Left ventricle myocardium inferior (tissue), 1 donor: ENCODE measurements at regions not wholly inside any gene's neighbourhood (a gene's known extent, or its start where the extent isn't known, plus 50 kb on each side); places are given as distances from the start of the nearest gene placed in this dataset.

Experiments
- DNase-seq: peaks from one replicate; pipeline ENCODE4 v3.0.0-alpha.2; 2020
- H3K27ac ChIP-seq: fragments of 200-600 bp; replicated peaks from 2 replicates; pipeline ENCODE4 v1.8.0; 2021
- H3K27me3 ChIP-seq: fragments of 200-600 bp; 2 replicates; pipeline ENCODE4 v1.8.0; 2021; ENCODE audit warnings: low read depth
- H3K36me3 ChIP-seq: fragments of 200-600 bp; 2 replicates; pipeline ENCODE4 v1.8.0; 2021
- H3K4me1 ChIP-seq: fragments of 200-600 bp; 2 replicates; pipeline ENCODE4 v1.8.0; 2021
- H3K4me3 ChIP-seq: fragments of 200-600 bp; 2 replicates; pipeline ENCODE4 v1.8.0; 2021; ENCODE audit warnings: mild to moderate bottlenecking, moderate library complexity
- H3K9me3 ChIP-seq: fragments of 200-600 bp; replicated peaks from 2 replicates; pipeline ENCODE4 v1.8.0; 2021
- intact Hi-C: fragments of 100-400 bp; cut with micrococcal nuclease; formaldehyde crosslinking; loops from one replicate; pipeline ENCODE4 v1.11.0; 2022
- TF ChIP-seq, protein P1 (sequence below): fragments of 200-600 bp; IDR thresholded peaks from 2 replicates; pipeline ENCODE4 v1.8.0; 2021; ENCODE audit warnings: antibody characterized with exemption, mild to moderate bottlenecking, borderline replicate concordance
- donor health status: DM: no; HTN: yes; CAD: no; lungs with severe emphysema.

DNA sequence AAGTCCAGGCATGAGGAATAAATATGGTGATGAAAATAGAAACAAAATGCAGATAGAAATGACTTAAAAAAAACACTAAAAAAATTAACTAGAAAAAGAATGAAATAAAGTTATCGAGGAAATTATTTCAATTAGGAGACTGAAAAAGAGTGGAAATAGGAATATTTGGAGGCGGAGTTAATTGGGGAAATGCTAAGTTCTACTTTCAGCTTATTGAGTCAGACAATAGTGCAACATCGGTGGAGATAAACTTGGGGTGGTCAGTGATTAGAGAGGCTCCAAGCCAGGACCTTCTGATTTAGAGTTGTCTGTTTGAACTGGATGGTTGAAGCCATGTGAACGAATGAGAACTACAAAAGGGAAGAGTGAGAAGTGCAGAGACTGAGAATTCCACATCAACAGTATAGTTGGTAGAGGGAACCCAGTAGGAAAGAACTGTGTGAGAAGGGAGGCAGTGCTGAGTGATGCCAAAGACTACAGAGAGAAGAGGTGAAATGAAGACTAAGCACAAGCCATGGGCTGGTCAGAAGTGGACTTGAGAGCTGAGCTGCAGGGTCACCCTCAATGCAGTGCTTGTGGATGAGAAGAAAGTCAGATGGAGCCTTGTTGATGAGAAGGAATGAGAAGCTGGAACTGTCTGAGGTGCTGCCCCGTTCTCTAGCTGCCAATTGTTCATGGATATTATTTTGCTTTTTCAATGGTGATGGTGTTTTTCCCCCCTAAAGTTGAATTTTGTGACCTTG is 160.7 kb downstream of the ICE1 start:
- Histone ChIP-seq H3K4me3 (no peak overlapping the region), H3K4me1 (no peaks in the 10 kb centered on the region), H3K9me3 (no peaks in the 10 kb centered on the region), H3K27me3 (no peaks in the 10 kb centered on the region), H3K27ac (no peak overlapping the region), H3K36me3 (no peaks in the 10 kb centered on the region)
- intact Hi-C loops: no loop called here
- TF ChIP-seq, protein P1, sequence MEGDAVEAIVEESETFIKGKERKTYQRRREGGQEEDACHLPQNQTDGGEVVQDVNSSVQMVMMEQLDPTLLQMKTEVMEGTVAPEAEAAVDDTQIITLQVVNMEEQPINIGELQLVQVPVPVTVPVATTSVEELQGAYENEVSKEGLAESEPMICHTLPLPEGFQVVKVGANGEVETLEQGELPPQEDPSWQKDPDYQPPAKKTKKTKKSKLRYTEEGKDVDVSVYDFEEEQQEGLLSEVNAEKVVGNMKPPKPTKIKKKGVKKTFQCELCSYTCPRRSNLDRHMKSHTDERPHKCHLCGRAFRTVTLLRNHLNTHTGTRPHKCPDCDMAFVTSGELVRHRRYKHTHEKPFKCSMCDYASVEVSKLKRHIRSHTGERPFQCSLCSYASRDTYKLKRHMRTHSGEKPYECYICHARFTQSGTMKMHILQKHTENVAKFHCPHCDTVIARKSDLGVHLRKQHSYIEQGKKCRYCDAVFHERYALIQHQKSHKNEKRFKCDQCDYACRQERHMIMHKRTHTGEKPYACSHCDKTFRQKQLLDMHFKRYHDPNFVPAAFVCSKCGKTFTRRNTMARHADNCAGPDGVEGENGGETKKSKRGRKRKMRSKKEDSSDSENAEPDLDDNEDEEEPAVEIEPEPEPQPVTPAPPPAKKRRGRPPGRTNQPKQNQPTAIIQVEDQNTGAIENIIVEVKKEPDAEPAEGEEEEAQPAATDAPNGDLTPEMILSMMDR: no peak
- DNase-seq: no peak

DNA sequence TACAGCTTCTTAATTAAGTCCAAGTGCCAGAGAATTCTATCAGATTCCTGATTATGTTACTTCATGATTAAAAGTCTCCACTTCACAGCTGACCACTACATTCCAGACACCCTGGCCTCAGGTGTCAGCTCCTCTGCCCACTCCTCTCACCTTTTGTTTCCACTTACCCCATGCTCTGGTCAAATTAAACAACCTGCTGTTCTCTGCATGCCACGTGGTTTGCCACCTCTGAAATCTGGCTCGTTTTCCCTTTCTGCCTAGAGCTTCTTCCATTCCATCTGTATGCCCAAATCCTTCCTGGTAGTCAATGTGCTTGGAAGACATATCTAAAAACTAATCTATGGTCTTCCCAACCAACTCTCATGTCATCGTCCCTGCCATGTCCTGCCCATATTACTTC is 158.6 kb downstream of the ICE1 start:
- TF ChIP-seq, protein P1: no peak
- Histone ChIP-seq H3K9me3 (no peaks in the 10 kb centered on the region), H3K4me1 (no peaks in the 10 kb centered on the region)

DNA sequence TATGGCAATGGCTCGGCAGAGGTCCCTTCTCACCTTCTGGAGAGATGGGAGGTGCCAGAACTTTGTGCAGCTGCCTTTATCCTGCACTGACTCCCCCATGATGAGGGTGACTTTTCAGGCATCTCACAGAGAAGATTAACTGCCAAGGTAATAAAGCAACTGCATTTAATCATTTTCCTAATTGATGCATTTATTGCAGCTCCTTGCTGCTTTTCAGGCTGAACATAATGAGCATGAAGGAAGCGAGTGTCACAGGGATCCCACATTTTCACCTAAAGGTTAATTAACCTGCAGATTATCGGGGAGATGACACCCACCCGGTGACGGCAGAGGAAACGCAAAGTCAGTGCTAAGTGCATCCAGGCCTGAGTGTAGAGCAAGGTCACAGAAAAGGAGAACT is 154.3 kb downstream of the ICE1 start:
- Histone ChIP-seq H3K9me3 (no peaks in the 10 kb centered on the region), H3K27ac (no peak overlapping the region), H3K4me1 (no peaks in the 10 kb centered on the region), H3K4me3 (no peak overlapping the region), H3K36me3 (no peaks in the 10 kb centered on the region), H3K27me3 (peaks cover 3% of the 10 kb centered on the region)
- no peak for DNase-seq
- intact Hi-C loops: no loop called here
- TF ChIP-seq, protein P1: no peak

More for the DNA sequence above, 158.6 kb downstream of the ICE1 start:
- H3K36me3 ChIP-seq: no peaks in the 10 kb centered on the region
- H3K27ac ChIP-seq: no peak overlapping the region
- no peak overlapping the region for H3K4me3 ChIP-seq
- intact Hi-C loops: no loop called here
- H3K27me3 ChIP-seq: no peaks in the 10 kb centered on the region
- no peak for DNase-seq

DNA sequence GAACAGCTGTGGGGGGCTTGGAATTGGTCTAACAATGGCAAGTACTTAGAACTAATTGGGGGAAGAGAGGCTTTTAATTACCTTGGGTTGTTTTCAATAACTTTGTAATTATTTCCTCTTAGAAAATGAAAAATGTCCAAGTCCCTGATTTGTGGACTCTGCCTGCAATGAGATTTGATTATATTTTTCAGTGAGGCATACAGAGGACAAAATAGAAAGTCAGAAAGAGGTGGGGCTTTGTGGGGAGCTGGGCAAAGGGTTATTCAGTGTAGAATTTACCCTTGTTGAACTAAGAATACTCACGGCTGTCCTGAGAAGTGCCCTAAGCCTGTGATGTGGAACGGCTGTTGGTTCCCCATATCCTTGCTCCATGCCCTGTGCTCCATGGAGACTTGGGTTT is 153.0 kb downstream of the ICE1 start:
- Histone ChIP-seq H3K4me1 (no peaks in the 10 kb centered on the region), H3K27me3 (peaks cover 3% of the 10 kb centered on the region), H3K4me3 (no peak overlapping the region), H3K27ac (no peak overlapping the region), H3K36me3 (no peaks in the 10 kb centered on the region), H3K9me3 (no peaks in the 10 kb centered on the region)
- TF ChIP-seq, protein P1: no peak
- intact Hi-C loops: no loop called here
- DNase-seq: no peak

DNA sequence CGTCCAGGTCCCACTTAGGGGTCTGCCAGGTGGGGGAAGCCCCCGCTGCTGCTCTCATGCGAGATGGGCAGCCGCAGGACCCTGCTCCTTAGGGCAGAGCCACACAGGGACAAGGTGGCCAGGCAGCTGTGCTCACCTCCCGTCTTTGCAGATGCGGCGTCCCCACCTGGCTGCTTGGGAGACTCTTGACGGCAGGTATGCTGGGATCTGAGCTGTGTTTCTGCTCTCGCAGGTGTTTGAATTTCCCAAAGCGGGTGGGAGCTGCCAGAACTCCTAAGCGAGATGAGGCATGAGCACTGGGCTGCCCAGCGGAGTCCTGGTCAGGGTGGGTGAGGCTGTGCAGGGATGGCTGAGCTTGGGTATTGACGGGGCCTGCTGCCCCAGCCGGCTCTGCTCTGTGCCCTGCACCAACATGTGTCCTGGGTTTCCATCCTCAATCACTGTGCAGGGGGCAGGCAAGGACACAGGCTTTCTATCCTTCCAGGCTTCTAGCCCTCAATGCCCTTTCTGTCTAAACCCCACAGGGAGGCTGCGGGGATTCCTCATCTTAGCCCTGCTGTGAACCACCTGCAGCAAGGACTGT is 151.4 kb downstream of the ICE1 start:
- TF ChIP-seq, protein P1: no peak
- intact Hi-C loops: no loop called here
- peaks cover 13% of the 10 kb centered on the region for H3K27me3 ChIP-seq
- no peaks in the 10 kb centered on the region for H3K9me3 ChIP-seq
- no peaks in the 10 kb centered on the region for H3K36me3 ChIP-seq
- DNase-seq: no peak
- no peaks in the 10 kb centered on the region for H3K4me1 ChIP-seq
- H3K27ac ChIP-seq: peak overlapping the region; percentile 67
- no peak overlapping the region for H3K4me3 ChIP-seq
